Activated CD4-positive, alpha-beta T cell treated with anti-CD3 and anti-CD28 coated beads, Interleukin-10, Interleukin-2, amounts not matched to agents 100 ng/mL and 50 ng/mL, durations not matched to agents 16 hours and 8 hours (primary cell): ENCODE measurements at regions not wholly inside any gene's neighbourhood (a gene's known extent, or its start where the extent isn't known, plus 50 kb on each side); places are given as distances from the start of the nearest gene placed in this dataset.
"Not testable (repeated sequence)": the region's sequence is repeated elsewhere in the genome, so short reads cannot be mapped to it uniquely, and the experiment has no call there.

Source experiments
- DNase-seq: peaks from one replicate; pipeline ENCODE4 v3.0.0-alpha.2; 2020

GRCh38 chr6:157727629-157728182, 95.3 kb upstream of the SNX9 start:
- DNase-seq, result no peak

GRCh38 chr6:157728183-157728881, 94.7 kb upstream of the SNX9 start:
- DNase-seq, result no peak

- DNase-seq, result no peak
Observed at GRCh38 chr6:157731221-157731620, 91.8 kb upstream of the SNX9 start.

- no peak for DNase-seq
Observed at GRCh38 chr6:157732007-157732406, 91.0 kb upstream of the SNX9 start.

GRCh38 chr6:157732416-157733161, 90.5 kb upstream of the SNX9 start:
- no peak for DNase-seq

GRCh38 chr6:157736555-157736954, 86.5 kb upstream of the SNX9 start:
- not testable (repeated sequence) for DNase-seq

GRCh38 chr6:157741321-157741947, 81.6 kb upstream of the SNX9 start:
- no peak for DNase-seq

- DNase-seq, result no peak
Observed at GRCh38 chr6:157741948-157742556, 81.0 kb upstream of the SNX9 start.

GRCh38 chr6:157744102-157744601, 78.9 kb upstream of the SNX9 start:
- no peak for DNase-seq

GRCh38 chr6:157746897-157747296, 76.1 kb upstream of the SNX9 start:
- DNase-seq, result no peak

- DNase-seq, result no peak
Observed at GRCh38 chr6:157747370-157747769, 75.7 kb upstream of the SNX9 start.

GRCh38 chr6:157748839-157749571, 74.0 kb upstream of the SNX9 start:
- no peak for DNase-seq

GRCh38 chr6:157750973-157751372, 72.1 kb upstream of the SNX9 start:
- DNase-seq, result not testable (repeated sequence)

- no peak for DNase-seq
Observed at GRCh38 chr6:157751547-157752200, 71.4 kb upstream of the SNX9 start.

GRCh38 chr6:157752879-157753278, 70.2 kb upstream of the SNX9 start:
- DNase-seq, result not testable (repeated sequence)

- DNase-seq, result no peak
Observed at GRCh38 chr6:157753291-157753690, 69.8 kb upstream of the SNX9 start.

- not testable (repeated sequence) for DNase-seq
Observed at GRCh38 chr6:157753801-157754200, 69.2 kb upstream of the SNX9 start.

GRCh38 chr6:157754351-157754750, 68.7 kb upstream of the SNX9 start:
- DNase-seq, result no peak

GRCh38 chr6:157755032-157755745, 67.9 kb upstream of the SNX9 start:
- DNase-seq, result no peak

GRCh38 chr6:157755746-157756411, 67.2 kb upstream of the SNX9 start:
- peak; percentile 44 for DNase-seq
